GM18505 (cell line): ENCODE measurements at regions not wholly inside any gene's neighbourhood (a gene's known extent, or its start where the extent isn't known, plus 50 kb on each side); places are given as distances from the start of the nearest gene placed in this dataset.

Experiments used
- ATAC-seq: cut with Tn5 transposase; IDR thresholded peaks from one replicate; pipeline ENCODE4 v1.9.1; 2021; ENCODE audit not compliant: unreplicated experiment
- POLR2A ChIP-seq: IDR thresholded peaks from 4 replicates; pipeline ENCODE4 v1.6.1; 2011; ENCODE audit warnings: borderline replicate concordance; ENCODE audit not compliant: insufficient read depth, insufficient read length; ENCODE audit errors: extremely low read depth

DNA sequence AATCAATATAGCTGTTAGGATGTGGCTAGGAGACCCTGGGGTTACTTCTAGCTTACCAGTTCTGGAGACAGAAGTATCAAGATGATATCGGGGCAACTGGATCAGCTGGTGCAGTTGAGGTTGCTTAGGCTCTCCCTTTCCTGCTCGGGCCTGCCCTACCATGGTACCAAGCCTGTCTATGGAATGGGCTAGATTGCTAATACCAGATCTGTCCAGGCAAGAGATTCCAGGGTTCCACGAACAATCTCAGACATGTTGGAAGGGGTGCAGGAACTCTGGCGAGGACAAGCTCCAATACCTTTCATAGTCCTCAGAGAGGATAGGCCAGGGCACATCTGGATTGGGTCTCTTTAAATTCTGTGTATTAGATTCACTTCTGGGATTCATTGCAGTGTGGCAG is 53.8 kb downstream of the ADM start:
- no peak for ATAC-seq
- TF ChIP-seq POLR2A = no peak

DNA sequence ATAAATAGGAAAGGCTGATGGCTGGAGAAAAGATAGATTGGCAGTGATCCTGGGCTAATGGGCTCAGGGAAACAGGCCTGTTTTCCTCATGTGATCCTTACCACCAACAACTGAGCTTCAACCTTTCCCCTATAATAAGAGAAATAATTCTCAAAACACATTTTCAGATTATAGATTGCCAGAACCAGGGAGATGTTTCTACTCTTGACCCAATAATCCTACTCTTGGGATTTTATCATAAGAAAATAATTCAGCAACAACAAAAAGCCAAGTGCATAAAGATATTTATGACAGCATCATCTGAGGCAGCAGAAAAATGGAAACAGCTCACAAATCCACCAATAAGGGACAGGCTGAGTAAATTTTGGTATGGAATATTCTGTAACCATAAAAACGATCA is 54.3 kb downstream of the ADM start:
- TF ChIP-seq POLR2A = no peak

DNA sequence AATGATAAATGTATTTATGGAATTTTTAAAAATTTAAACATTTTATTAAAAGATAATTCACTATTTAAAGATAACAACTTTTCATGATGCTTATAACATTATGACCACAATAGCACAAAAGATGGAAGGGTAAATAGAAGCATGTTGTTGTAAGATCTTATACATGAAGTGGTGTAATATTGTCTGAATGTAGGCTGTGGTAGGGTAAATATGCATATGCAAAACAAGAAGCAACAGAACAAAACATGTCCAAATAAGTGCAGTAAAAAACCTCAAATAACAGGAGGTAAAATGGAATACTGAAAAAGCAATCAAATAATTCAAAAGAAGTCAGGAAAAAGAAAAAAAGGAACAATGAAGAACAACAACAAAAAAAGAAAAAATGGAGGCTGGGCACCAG is 56.0 kb downstream of the ADM start:
- ATAC-seq = no peak
- TF ChIP-seq POLR2A = no peak

More for the DNA sequence above, 54.3 kb downstream of the ADM start:
- ATAC-seq = no peak

DNA sequence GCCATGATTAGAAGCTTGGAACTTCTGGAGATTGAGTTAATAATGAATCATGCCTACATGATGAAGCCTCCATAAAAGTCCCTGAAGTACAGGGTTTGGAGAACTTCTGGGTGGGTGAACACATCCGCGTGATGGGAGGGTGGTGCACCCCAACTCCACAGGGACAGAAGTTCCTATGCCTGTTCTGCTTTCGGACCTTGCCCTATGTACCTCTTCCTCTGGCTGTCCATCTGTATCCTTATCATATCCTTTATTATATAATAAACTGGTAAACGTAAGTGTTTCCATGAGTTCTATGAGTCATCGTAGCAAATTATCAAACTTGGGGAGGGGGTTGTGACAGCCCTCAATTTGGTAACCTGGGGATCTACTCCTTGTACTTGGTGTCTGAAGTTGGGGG is 60.2 kb downstream of the ADM start:
- no peak for ATAC-seq
- TF ChIP-seq POLR2A = no peak

DNA sequence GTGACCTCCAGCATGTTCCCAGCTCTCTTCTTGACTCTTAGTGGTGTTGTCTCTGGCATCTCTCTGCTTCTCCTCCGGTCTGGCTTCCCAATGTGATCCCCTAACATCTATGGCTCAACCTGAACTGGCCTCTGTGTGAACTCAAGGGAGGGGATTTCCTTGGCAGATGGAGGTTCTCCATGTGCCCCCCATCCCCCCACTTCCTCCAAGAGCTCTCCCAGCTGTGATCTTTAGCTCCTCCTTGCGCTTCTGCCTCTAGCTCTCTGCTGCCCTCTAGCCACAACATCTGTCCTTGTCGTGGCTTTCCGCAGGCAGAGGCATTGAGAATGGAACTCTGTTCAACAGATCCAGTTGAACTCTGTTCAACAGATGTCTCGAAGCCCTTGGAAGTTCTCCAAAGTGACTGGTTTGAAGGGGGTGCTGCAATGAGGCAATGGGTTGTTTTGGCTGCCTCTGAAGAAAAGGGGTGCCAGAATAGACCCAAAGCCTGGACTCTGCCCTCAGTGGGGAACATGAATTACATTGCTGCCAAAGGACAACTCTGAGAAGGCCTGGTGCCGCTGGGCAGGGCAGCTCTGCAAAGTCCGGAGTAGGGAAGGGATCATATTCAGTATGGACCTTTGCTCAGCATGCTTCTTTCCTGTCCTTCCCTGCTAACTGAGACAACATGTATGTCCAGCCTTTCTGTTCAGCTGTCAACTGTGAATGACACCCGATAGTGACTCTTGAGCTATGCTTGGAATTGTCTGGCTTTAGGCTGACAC is 61.9 kb downstream of the ADM start:
- peak; percentile 66 for ATAC-seq

DNA sequence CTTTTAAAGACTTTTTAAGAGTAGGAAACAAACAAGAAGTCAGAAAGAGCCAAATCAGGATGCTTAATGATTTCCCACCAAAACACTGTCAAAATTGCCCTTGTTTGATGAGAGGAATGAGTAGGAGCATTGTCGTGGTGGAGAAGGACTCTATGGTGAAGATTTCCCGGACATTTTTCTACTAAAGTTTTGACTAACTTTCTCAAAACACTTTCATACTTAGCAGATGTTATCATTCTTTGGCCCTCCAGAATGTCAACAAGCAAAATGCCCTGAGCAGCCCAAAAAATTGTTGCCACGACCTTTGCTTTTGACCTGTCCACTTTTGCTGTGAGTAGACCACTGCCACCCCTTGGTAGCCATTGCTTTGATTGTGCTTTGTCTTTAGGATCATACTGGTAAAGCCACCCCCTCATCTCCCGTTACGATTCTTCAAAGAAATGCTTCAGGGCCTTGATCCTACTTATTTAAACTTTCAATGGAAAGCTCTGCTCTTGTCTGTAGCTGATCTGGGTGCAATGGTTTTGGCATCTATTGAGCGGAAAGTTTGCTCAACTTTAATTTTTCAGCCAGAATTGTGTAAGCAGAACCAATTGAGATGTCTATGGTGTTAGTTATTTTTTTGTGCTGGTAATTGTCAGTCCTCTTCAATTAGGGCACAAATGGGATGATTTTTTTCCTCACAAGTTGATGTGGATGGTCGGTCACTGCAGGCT is 67.2 kb downstream of the ADM start:
- no peak for ATAC-seq
- TF ChIP-seq POLR2A = no peak

More for the DNA sequence above, 61.9 kb downstream of the ADM start:
- no peak for TF ChIP-seq POLR2A

DNA sequence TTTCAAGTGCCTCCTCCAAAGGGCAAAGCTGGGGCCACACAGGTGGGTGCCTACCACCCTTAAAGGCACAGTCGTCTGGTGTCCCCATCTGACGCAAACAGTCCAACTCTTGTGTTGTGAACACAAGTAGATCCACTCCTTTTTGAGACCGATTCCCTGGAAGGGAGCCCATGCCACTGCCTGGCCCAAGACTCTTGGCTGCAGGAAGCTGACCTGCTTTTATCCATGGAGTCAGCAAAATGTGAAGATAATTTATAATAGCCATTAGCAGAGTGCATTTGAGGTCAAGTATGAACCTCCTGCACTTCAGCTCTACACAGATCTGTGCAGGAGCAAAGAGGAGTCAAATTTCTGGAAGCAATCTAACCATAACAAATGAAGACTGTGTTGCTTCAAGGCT is 68.5 kb downstream of the ADM start:
- ATAC-seq = no peak

DNA sequence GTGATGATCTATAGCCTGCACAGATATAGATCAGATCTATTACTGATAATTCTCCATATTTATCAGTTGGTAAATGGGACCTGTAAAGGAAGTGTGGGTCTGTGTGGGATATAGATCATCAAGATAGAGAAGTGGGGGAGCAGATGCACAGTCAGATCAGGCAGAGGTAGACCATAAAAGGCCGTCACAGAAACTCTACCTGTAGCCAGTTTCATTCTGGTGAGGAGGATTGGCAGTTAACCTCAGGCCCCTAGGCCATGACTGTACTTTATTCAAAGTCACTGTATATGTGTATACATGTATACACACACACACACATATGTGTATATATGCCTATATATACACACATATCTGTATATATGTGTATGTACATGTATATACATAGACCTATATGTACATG is 69.1 kb downstream of the ADM start:
- no peak for ATAC-seq
- no peak for TF ChIP-seq POLR2A

More for the DNA sequence above, 68.5 kb downstream of the ADM start:
- no peak for TF ChIP-seq POLR2A

DNA sequence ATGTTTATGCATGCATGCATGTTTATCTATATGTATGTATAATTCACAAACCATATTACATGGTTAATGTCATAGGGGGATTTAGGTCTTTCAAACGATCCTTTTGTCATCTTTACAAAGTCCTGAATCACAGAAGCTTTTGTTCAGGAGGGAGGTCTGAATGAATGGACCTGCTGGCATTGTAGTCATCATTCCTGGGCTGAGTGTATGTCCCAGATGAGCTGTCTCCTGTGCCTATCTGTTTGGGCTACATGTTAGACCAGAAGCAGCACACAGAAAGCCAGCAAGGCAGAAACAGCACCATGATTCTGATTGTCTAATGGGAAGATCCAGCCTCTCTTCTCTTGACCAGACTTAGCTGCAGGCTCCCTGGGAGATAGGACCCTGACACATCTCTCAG is 69.5 kb downstream of the ADM start:
- ATAC-seq = no peak
- TF ChIP-seq POLR2A = no peak

DNA sequence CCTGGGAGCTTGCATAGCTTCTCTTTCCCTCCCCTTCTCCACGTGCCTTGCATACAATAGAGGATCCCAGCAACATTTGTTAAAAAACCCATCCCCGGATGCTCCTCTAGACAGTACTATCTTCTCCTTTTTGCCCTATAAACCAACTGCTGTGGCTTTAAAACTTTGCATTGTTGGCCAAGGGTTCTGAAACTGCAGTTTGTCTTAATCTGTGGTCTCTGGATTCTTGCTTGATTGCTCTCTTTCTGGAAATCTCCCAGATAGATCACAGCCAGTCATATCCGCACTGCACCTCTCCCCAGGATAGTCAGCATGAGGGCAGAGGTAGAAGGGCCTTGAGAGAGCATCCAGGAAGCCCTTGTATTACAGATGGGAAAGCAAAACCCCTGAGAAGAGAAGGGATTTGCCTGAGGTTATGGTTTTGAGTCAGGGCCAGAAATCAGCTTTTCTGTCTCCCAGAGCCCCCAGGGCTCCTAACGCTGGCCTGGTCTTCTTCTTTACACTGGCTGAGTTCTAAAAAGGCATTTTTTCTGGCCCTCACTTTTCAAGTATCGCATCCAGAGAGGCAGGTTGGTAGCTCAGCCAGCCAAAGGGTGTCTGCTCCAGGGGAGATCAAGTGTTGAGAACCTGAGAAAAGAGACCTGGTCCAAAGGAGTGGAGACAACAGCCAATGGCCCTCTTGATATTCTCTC is 70.6 kb downstream of the ADM start:
- TF ChIP-seq POLR2A = no peak
- no peak for ATAC-seq

DNA sequence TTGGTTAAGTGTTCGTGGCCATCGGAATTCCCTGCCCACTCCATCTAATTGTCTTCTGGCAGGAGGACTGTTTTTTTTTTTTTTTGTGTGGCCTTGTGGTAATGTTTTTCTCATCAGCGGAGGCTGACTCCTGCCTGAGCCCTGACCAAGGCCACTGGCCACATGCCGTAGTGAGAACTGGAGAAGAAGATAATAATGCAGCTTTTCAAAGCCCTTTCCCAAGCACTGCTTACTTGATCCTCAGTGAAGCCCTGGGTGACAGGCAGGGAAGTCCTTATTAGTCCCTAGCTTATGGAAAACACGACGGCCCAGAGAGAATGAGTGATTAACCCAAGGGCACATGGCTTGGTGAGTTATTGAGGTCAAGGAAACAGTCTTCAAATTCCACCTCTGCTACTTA is 71.2 kb downstream of the ADM start:
- TF ChIP-seq POLR2A = no peak
- ATAC-seq = no peak

DNA sequence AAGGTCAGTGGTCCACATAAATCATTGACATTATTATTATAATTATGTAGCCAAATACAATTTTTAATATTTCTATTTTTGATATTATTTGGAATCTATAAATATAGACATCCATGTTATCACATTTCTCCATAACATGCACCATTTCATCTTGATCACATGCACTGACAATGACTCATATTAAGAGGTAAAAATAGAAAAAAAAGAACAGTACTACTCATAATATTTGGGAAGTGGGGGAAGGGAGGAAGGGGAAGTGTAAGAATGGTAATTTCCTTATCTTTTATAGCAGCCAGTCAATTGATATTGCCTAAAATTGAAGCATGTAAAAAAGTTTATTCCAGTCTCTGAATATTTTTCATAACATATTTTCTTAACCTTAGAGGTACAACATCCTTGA is 72.3 kb downstream of the ADM start:
- TF ChIP-seq POLR2A = no peak
- no peak for ATAC-seq

DNA sequence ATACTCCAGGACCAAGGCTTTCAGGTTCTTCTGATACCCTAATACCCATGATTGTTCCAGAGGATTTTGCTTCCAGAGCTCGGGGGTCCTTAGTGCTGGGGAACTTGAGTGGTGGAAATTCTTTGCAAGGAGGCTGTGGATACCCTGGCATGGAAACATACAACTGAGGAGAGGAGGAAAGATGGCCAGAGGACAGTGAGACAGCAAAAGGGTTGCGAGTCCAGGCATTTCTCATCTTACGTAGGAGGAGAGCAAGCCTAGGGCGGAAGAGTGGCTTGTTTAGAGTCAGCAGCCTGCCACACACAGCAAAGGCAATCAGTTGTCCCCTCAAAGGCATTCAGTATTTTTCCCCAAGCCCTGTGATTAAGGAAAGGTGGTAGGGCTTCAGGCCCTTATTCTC is 73.5 kb downstream of the ADM start:
- ATAC-seq = no peak
- TF ChIP-seq POLR2A = no peak

DNA sequence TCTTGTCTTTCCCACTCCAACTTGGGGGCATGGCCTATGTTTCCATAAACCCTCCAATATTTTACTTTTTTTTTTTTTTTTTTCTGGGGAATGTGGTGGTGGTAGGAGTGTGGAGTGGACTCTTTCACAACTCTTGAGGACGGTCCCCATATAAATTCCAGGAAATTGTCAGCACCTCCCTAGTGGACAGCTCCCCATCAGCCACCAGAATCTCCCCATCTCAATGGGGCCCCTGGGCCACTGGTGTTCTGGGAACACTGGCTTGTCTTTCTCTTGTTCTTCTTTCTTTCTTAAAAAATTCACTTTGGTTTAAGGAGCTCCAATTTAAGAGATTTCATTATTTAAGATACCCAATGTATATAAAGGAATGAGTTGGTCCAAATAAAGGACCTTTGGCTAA is 74.1 kb downstream of the ADM start:
- TF ChIP-seq POLR2A = no peak
- ATAC-seq = no peak

DNA sequence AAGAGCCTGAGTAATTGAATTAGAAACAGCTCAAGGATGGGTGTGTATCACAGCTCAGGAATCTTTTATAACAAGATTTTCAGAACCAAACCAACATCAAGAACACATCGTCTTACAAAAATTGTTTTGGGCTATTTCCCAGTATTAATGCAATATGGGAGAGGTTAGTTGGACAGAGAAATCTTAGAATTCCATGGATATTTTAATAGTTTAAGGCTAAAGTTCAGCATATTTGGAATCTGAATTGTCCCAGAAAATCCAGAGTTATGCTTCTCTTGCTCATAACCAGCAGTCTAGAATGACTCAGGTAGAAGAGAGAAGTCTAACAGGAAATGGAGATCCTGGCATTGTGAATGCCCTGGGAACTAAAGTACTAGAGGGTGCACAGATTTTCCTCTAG is 74.6 kb downstream of the ADM start:
- TF ChIP-seq POLR2A = no peak
- no peak for ATAC-seq
